Epithelial cell of esophagus (primary cell): ENCODE measurements at regions not wholly inside any gene's neighbourhood (a gene's known extent, or its start where the extent isn't known, plus 50 kb on each side); places are given as distances from the start of the nearest gene placed in this dataset.
A peak's percentile ranks its signal among the peaks of the same experiment; 100 is the strongest.

Experiments
- DNase-seq: peaks from one replicate; pipeline ENCODE4 v3.0.0; 2010; ENCODE audit warnings: low read depth
- H3K4me3 ChIP-seq: 2 replicates; pipeline ENCODE4 v1.5.1; 2011; ENCODE audit warnings: mild to moderate bottlenecking, low read length, control low read depth
- TF ChIP-seq, protein P1 (sequence below): IDR thresholded peaks from 2 replicates; pipeline ENCODE4 v1.5.1; 2011; ENCODE audit warnings: low read depth, mild to moderate bottlenecking, low read length, control low read depth, inconsistent platforms; ENCODE audit not compliant: insufficient read depth; ENCODE audit errors: missing control alignments

DNA sequence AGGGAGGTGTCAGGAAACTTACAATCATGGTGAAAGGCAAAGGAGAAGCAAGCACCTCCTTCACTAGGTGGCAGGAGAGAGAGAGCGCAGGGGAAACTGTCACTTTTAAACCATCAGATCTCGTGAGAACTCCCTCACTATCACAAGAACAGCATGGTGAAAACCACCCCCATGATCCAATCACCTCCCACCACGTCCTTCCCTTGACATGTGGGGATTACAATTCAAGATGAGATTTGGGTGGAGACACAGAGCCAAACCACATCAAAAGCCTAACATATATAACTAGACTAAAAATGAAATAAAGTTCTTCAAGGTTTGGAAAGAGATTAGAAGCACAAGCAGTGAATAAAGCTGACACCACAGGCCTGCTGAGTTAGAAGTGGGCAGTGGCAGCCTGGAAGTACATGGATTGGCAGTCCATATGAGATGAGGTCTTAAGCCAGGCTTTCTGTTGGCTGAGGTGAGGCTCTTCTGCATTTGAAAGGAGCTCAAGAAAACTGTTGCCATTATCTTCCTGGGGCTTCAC is 96.4 kb upstream of the MDFIC start:
- DNase-seq, result no peak
- TF ChIP-seq, protein P1, sequence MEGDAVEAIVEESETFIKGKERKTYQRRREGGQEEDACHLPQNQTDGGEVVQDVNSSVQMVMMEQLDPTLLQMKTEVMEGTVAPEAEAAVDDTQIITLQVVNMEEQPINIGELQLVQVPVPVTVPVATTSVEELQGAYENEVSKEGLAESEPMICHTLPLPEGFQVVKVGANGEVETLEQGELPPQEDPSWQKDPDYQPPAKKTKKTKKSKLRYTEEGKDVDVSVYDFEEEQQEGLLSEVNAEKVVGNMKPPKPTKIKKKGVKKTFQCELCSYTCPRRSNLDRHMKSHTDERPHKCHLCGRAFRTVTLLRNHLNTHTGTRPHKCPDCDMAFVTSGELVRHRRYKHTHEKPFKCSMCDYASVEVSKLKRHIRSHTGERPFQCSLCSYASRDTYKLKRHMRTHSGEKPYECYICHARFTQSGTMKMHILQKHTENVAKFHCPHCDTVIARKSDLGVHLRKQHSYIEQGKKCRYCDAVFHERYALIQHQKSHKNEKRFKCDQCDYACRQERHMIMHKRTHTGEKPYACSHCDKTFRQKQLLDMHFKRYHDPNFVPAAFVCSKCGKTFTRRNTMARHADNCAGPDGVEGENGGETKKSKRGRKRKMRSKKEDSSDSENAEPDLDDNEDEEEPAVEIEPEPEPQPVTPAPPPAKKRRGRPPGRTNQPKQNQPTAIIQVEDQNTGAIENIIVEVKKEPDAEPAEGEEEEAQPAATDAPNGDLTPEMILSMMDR, result no peak
- no peak overlapping the region for H3K4me3 ChIP-seq

DNA sequence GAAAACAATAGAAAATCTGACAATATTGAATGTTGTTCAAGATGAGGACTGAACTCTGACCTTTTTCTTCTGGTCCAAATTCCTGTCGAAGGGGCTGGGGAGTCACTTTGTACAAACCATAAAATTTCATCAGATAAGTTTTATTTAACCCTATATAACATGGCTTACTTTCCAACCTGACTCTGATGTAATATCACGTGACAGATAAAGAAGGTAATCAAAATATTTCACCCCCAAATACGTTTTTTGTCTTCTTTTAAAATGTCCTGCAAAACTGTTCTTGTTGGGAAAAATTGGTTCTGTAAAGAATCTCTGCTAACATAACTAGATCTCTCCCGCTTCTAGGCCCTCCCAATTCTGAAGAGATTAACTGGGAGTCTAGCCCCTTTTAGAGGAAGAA is 90.9 kb upstream of the MDFIC start:
- DNase-seq, result no peak
- no peak overlapping the region for H3K4me3 ChIP-seq
- TF ChIP-seq, protein P1, result no peak

DNA sequence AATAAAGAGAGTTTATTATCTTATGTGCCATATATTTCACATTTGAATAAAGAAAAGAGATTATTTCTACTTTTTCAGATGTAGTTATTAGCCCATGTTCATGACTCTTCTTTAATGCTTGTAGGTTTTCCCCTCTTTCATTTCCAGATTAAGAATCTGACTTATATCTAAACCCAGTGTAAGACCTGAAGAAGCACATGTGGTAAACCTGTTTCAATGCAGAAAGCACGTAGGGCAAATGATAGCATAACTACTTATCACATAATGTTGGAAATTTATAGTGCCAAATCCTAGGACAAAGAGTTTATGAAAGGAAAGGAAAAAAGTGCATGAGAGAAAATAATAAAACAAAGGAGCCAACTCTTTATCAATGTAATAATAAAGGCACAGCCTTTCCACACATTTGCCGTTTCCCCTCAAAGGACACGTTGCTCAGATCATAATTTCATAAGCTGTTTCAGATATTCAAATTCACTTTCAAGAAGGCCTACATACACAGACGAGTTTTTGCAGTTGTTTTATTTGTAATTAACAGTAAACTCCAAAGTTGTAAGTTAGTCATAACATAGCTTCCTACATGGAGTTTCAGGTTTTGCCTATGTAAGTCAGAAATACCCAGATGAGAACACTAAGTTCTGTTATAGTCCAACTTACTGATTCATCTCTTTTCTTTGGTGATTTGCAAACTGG is 88.8 kb upstream of the MDFIC start:
- no peak overlapping the region for H3K4me3 ChIP-seq
- DNase-seq, result no peak
- TF ChIP-seq, protein P1, result no peak

DNA sequence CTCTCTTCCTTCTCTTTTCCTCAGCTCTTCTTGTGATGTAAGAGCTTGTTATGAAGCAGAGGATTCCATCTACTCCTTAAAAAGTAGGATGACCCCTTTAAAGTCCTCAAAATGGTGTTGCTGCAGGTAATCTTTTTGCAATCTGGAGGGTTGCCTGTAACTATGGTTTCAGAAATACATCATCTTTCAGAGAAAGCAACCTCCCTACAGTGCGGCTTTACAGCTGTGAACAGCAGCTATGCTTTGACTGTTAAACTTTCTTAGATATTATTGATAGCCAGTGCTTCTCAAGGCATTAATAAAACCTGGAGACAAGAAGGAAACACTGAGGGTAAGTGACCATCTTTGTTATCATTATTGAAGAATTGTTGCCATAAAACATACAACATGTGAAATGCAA is 86.6 kb upstream of the MDFIC start:
- no peak for DNase-seq
- H3K4me3 ChIP-seq, result no peak overlapping the region
- TF ChIP-seq, protein P1, result no peak

DNA sequence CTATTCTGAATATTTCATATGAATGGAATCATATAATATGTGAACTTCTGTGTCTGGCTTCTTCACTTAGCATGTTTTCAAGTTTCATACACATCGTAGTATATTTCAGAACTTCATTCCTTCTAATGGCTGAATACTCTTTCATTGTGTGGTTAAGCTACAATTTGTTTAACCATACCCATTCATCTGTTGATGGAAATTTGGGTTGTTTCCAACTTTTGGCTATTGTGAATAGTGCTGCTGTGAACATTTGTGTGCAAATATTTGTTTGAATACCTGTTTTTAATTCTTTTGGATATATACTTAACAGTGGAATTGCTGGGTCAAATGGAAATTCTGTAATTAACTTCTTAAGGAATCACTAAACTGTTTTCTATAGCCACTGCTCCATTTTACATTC is 86.0 kb upstream of the MDFIC start:
- H3K4me3 ChIP-seq, result no peak overlapping the region
- peak; percentile 36 for DNase-seq
- TF ChIP-seq, protein P1, result no peak

DNA sequence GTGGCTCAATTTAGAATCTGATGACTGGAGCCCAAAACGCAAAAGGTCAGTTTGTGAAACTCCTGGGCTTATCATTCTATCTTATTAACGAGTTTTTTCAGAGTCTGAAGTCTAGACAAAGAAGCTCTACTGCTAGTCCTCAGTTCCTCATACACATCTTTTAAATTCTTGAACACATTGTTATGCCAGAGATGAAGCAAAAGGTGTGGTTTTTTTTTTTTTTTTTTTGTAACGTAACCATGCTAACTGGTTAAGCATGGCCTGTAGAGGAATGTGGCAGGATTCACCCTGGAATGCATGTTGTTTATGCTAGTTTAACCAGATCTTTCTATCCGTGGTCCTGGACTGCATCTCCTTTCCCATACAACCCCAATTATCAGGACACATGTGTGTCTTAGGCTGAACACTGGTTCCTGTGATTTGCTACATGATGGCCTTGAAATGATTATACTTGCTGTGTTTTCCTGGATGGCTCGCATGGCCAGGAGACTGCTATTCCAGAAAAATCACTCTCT is 79.3 kb upstream of the MDFIC start:
- TF ChIP-seq, protein P1, result no peak
- DNase-seq, result no peak
- no peak overlapping the region for H3K4me3 ChIP-seq

DNA sequence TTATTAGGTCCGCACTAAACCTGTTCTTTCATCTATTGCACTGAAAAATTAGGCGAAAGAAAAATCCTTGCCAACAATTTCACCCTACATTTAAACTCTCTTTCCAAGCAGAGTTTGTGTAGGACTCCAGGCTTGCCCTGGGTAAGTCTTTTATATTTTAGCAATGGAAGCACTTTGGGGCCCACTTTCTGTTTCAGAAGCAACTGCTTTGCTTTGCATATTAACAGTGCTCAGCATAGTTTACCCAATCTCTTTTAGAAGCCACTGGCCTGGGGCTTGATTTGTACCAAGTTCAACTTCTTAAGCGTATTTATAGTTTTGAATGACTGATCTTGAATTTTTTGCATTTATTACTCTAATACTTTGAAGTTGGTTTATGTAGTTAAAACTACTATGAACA is 78.8 kb upstream of the MDFIC start:
- DNase-seq, result no peak
- TF ChIP-seq, protein P1, result no peak
- no peak overlapping the region for H3K4me3 ChIP-seq
